ENCODE measurements at regions not wholly inside any gene's neighbourhood (a gene's known extent, or its start where the extent isn't known, plus 50 kb on each side); places are given as distances from the start of the nearest gene placed in this dataset.
"Not testable (repeated sequence)": the region's sequence is repeated elsewhere in the genome, so short reads cannot be mapped to it uniquely, and the experiment has no call there.

- in situ Hi-C loops (cut with HindIII; ENCODE audit: low sequenced_read_pairs): not testable (repeated sequence)
Measured at GRCh38 chr12:63002059-63002458, 67.1 kb upstream of the PPM1H start.

DNA sequence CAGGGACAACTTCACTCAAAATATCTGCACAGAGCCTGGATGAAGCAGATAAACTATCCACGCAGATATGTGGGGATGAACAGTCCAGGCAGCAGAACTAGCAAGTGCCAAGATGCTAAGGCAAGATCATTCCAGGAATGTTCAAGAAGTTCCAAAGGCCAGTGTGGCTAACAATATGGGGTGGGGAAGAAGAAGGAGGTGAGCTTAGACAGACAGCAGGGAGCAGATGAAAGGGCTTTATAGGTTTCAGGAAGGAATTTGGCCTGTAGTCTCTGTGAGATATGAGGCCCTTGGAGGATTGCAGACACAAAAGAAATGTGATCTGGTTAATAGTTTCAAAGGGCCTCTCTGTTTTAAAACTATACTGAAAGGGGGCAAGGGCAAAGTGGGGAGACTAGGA, 63.5 kb upstream of the PPM1H start:
- in situ Hi-C loops (cut with HindIII; ENCODE audit: low sequenced_read_pairs): no loop called here

GRCh38 chr12:62995097-62995496, 60.1 kb upstream of the PPM1H start:
- in situ Hi-C loops (cut with HindIII; ENCODE audit: low sequenced_read_pairs): no loop called here

- in situ Hi-C loops (cut with HindIII; ENCODE audit: low sequenced_read_pairs): no loop called here
Measured at GRCh38 chr12:62986844-62987243, 51.9 kb upstream of the PPM1H start.

All from endothelial cell of hepatic sinusoid (primary cell).